ENCODE measurements at regions not wholly inside any gene's neighbourhood (a gene's known extent, or its start where the extent isn't known, plus 50 kb on each side); places are given as distances from the start of the nearest gene placed in this dataset.

GRCh38 chr15:97875513-97876280 lies 84.8 kb upstream of the ARRDC4 start:
- H4K8ac ChIP-seq (ENCODE audit: low read depth in 2 of 2, low read length in 2 of 2), result no peak overlapping the region
- dilution Hi-C loops (cut with HindIII; ENCODE audit: low sequenced_read_pairs, unreplicated experiment), result no loop called here
- H3K4ac ChIP-seq (ENCODE audit: low read depth, low read length), result no peak overlapping the region
- H4K20me1 ChIP-seq (ENCODE audit: insufficient read depth, low read length), result no peaks in the 10 kb centered on the region
- no peaks in the 10 kb centered on the region for H3K79me1 ChIP-seq (ENCODE audit: low read depth in 1 of 2, low read length in 2 of 2)
- H3K9me3 ChIP-seq (ENCODE audit: control insufficient read depth, insufficient read depth, low read length), result peaks cover 29% of the 10 kb centered on the region
- no peak overlapping the region for H3K14ac ChIP-seq (replicated peaks; ENCODE audit: low read depth, low read length)
- intact Hi-C loops (cut with micrococcal nuclease), result no loop called here
- H3K23ac ChIP-seq (ENCODE audit: low read depth, low read length), result no peak overlapping the region
- no peaks in the 10 kb centered on the region for H3K4me1 ChIP-seq (ENCODE audit: control insufficient read depth, insufficient read depth, low read length)
- POLR2A ChIA-PET (ENCODE audit: unreplicated experiment), result no interaction called here
- H2AK5ac ChIP-seq (ENCODE audit: low read depth, low read length), result no peak overlapping the region
- no peak overlapping the region for H2BK15ac ChIP-seq (ENCODE audit: low read depth, low read length)
- no peak overlapping the region for H2AFZ ChIP-seq (replicated peaks; ENCODE audit: low read length, poor library complexity)
- no peak overlapping the region for H4K5ac ChIP-seq (ENCODE audit: low read depth, low read length)
- H3K9ac ChIP-seq (ENCODE audit: low read depth, low read length), result no peak overlapping the region
- H2BK5ac ChIP-seq (ENCODE audit: low read depth, low read length, poor library complexity, severe bottlenecking), result no peak overlapping the region
- no peak overlapping the region for H2BK20ac ChIP-seq (ENCODE audit: low read depth, low read length)
- no peak overlapping the region for H3K27ac ChIP-seq (ENCODE audit: insufficient read depth, low read length)
- no peak overlapping the region for H3K18ac ChIP-seq (ENCODE audit: low read depth, low read length)
- H3K36me3 ChIP-seq (ENCODE audit: control insufficient read depth, insufficient read depth, low read length), result no peaks in the 10 kb centered on the region
- no peaks in the 10 kb centered on the region for H3K27me3 ChIP-seq (ENCODE audit: control insufficient read depth, insufficient read depth, low read length)
- H3K4me2 ChIP-seq (ENCODE audit: low read depth, low read length), result no peak overlapping the region
- no peak for DNase-seq
- ATAC-seq (ENCODE audit: low read depth), result no peak
- H3K4me3 ChIP-seq (ENCODE audit: insufficient read depth, low read depth, low read length), result no peak overlapping the region
- H3K9me1 ChIP-seq (ENCODE audit: insufficient read depth, low read length), result no peaks in the 10 kb centered on the region
- in situ Hi-C loops (cut with MboI; ENCODE audit: low sequenced_read_pairs), result no loop called here
- BruUV-seq (replicated peaks), result no TSS peak
- H2AK9ac ChIP-seq (replicated peaks; ENCODE audit: low read depth, low read length, poor library complexity), result no peak overlapping the region
- no peak overlapping the region for H2BK120ac ChIP-seq (ENCODE audit: low read depth, low read length)
- whole genome bisulfite sequencing, 2 experiments (ENCODE audit: extremely low coverage in 2 of 2, insufficient read length in 1 of 2), result 78% methylated on average over 20 of the region's 49 CpGs; no CpG with 5 or more reads in 1 of the 2 experiments
- no peak overlapping the region for H4K91ac ChIP-seq (ENCODE audit: insufficient read depth, low read depth, low read length)
- no peak for TF ChIP-seq RAD21 (IDR thresholded peaks at IDR 0.05; ENCODE audit: low read length)
- CTCF ChIA-PET, result no interaction called here
- no peak overlapping the region for H3K56ac ChIP-seq (ENCODE audit: extremely low read depth, insufficient read depth, low read length)

All from IMR-90 (cell line).